H1 (cell line): ENCODE measurements at regions not wholly inside any gene's neighbourhood (a gene's known extent, or its start where the extent isn't known, plus 50 kb on each side); places are given as distances from the start of the nearest gene placed in this dataset.

Experiments used
- CTCF ChIP-seq, 3 experiments: IDR thresholded peaks; 1 replicate in 2 of 3; 2 replicates in 1 of 3; pipeline versions ENCODE4 v1.5.1 to v1.6.1; 2011; ENCODE audit warnings: low read length in 3 of 3, mild to moderate bottlenecking in 3 of 3, inconsistent platforms in 2 of 3, low read depth in 1 of 3, moderate library complexity in 1 of 3; ENCODE audit not compliant: insufficient read depth in 1 of 3; ENCODE audit errors: control extremely low read depth in 1 of 3
- HDAC6 ChIP-seq: IDR thresholded peaks from one replicate; pipeline ENCODE4 v1.7.1; 2012; ENCODE audit warnings: low read depth, mild to moderate bottlenecking, inconsistent platforms, low read length, moderate library complexity
- TEAD4 ChIP-seq: IDR thresholded peaks from 2 replicates; pipeline ENCODE4 v1.6.1; 2012; ENCODE audit warnings: low read depth, low read length, inconsistent platforms, mixed read lengths

- TF ChIP-seq TEAD4 (no peak), CTCF (IDR thresholded peaks at IDR 0.05; ENCODE audit: control extremely low read depth in 1 of 3, insufficient read depth in 1 of 3, low read depth in 1 of 3, low read length in 3 of 3) (no peak), HDAC6 (no peak)
These were observed 72.2 kb downstream of the RPLP1 start (continued) for GRCh38 chr15:69524814-69525213.
